Lung microvascular endothelial cell (primary cell): ENCODE measurements at regions not wholly inside any gene's neighbourhood (a gene's known extent, or its start where the extent isn't known, plus 50 kb on each side); places are given as distances from the start of the nearest gene placed in this dataset.
"Not testable (repeated sequence)": the region's sequence is repeated elsewhere in the genome, so short reads cannot be mapped to it uniquely, and the experiment has no call there.

Source experiments
- DNase-seq, 2 donors: peaks; one replicate each; pipeline versions ENCODE4 v3.0.0 to v3.0.0-alpha.2; 2010; ENCODE audit warnings: low read depth in 2 of 2

GRCh38 chr5:117318528-117318927 lies 743.9 kb upstream of the SEMA6A start:
- DNase-seq, result no peak

- DNase-seq, result no peak
These were observed 740.5 kb upstream of the SEMA6A start for GRCh38 chr5:117315170-117315569.

DNA sequence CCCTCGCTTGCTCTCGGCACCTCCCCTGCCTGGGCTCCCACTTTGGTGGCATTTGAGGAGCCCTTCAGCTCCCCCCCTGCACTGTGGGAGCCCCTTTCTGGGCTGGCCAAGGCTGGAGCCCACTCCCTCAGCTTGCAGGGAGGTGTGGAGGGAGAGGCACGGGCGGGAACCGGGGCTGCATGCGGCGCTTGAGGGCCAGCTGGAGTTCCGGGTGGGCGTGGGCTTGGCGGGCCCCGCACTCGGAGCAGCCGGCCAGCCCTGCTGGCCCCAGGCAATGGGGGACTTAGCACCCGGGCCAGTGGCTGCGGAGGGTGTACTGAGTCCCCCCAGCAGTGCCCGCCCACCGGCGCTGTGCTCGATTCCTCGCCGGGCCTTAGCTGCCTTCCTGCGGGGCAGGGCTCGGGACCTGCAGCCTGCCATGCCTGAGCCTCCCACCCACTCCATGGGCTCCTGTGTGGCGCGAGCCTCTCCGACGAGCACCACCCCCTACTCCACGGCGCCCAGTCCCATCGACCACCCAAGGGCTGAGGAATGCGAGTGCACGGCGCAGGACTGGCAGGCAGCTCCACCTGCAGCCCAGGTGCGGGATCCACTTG lies 730.0 kb upstream of the SEMA6A start:
- not testable (repeated sequence) for DNase-seq

DNA sequence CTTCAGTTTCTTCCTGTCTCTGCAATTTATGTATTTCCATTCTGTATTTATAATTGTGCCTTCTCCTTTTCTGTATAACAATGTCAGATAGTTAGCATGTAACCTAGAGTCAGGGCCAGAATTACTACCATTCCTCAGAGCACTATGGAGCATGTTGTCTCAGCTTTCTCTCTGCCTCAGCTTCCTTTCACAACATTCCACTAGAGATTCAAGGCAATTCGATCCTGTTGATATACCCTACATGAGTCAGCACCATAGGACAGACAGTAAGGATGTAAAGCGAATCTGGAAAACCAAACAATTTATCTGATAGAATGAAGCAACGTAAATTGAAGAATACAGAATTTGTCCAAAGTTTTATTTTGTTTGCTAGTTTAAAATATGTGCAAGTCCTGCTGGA lies 728.3 kb upstream of the SEMA6A start:
- DNase-seq, result no peak

DNA sequence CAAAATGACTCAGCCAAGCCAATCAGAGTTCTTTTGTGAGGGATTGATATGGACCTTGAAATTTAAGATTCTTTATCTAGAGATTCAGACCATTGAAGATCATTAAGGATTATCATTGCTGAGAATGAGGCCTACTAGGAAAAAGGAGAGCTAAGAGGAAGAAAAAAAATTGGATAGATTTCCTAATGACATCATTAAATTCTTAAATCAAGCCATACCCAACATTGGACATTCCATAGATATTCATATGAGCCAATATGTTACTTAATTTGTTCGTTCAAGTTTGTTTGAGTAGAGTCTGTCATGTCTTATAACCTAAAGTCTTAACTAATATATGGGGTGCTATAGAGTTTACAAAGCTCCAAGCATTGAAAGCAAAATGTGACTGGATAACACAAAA lies 727.9 kb upstream of the SEMA6A start:
- no peak for DNase-seq

DNA sequence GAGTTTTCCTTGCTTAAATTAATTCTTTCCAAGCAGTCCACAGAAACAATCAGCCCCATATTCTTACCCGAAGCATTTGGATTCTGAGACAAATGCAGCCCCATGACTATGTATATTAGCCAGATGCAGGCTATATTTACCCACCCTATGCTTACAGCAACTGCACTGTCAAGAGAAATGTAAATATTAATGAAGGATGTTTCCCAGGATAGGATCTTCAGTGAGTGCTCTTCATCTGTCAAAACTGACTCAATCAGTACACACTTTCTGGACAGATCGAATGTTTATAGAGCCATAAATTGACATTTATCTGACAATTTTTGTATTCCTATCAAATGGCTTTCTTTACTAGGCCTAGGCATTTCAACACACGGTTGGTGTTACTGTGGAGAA lies 725.3 kb upstream of the SEMA6A start:
- no peak for DNase-seq

- no peak for DNase-seq
These were observed 724.8 kb upstream of the SEMA6A start for GRCh38 chr5:117299224-117299935.

DNA sequence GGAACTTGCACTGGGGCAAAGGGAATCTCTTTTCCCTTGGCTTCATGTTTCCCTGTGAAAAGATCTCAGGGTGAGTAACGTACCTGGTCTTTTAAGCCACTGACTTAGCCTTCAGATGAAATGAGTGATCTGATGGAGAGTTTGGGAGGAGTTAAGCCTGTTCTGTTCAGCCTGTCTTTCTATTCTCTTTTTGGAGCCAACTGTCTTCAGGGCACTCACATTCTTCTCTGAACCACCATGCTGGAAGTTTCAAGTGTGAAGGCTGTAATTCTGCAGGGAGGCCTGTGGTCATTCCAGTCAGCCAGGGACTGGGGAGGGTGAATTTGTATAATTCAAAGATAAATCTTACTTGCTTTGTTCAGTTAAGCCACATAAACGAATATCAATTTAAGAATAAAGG lies 722.2 kb upstream of the SEMA6A start:
- DNase-seq, result no peak

DNA sequence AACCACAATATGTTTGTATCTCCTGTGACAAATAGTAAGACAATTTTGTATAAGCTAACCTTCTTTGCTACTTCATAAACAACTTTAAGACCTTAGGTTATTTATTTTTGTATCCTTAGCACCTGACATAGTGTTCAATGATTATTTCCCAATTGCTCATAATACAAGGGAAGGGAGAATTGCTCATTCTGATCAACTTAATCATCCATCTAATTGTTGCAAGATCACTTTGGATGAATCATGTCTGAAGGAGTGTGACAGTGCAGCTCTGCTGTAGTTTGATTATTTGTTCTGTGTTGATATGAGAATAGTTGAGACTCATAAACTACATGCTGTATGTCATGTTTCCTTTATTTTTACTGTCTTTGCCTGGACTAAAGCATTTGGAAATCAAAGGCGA lies 721.3 kb upstream of the SEMA6A start:
- no peak for DNase-seq

DNA sequence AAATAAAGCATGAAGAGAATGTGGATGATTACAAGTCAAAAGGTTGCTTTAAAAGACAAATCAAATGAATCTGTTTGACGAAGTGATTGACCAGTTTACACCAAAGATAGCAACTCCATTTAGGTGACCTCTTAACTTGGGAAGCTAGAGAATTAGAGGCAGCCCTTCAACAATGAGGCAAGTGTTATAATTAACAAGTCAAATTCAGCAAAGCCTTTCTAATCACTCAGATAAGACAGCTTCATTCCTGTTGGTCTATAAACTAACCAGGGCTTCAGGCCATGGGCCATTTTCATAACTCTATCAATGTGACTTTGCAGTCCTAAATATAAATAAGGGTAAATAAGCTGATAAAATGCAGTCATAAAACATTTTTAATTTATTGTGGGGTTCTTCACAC lies 712.2 kb upstream of the SEMA6A start:
- no peak for DNase-seq

DNA sequence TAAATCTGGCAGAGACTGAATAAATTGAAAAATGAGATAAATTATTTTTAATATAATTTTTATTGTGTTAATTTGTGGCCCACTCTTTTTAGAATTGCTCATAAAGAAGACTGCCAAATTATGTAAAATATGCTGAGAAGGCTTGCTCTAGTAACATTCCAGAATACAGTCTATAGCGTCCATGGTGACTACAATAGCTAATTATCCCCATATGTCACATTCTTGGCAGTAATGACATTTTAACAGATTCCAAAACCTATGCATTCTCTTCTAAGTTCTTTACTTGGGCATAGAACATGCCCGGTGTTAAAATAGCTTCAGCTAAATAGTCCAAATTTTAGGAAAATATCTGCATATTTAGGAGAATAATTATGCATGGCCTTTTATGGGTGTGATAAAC lies 697.0 kb upstream of the SEMA6A start:
- no peak for DNase-seq

- DNase-seq, result no peak
These were observed 691.7 kb upstream of the SEMA6A start for GRCh38 chr5:117266280-117266679.

GRCh38 chr5:117263231-117263630 lies 688.6 kb upstream of the SEMA6A start:
- no peak for DNase-seq

- DNase-seq, result no peak
These were observed 688.0 kb upstream of the SEMA6A start for GRCh38 chr5:117262572-117263131.

DNA sequence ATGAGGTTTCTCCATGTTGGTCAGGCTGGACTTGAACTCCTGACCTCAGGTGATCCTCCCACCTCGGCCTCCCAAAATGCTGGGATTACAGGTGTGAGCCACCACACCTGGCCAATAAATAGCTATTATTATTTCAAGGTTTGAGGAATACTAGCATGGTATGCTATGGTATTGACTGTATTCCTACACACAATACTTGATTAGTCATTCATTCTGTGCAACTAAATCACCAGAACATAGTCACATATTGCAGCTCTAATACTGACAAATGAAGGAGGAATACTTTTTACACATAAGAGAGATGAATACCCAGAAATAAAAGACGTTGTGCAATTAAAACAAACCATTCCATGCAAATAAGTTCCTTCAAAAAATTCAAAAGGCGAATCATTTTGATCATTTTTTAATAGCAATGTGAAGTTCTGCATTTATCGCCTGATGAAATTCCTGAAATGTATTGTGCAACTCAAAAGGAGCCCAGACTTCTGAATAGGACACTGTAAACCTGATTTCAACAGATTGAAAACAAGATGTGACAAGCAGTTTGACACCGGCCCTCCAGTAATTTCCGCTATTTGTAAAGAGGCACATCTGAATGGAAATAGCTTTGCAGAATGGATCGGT lies 687.4 kb upstream of the SEMA6A start:
- no peak for DNase-seq

GRCh38 chr5:117255211-117256027 lies 680.8 kb upstream of the SEMA6A start:
- no peak for DNase-seq

- no peak for DNase-seq
These were observed 677.9 kb upstream of the SEMA6A start for GRCh38 chr5:117252566-117252965.

GRCh38 chr5:117249086-117249815 lies 674.6 kb upstream of the SEMA6A start:
- DNase-seq, result no peak

GRCh38 chr5:117246424-117246823 lies 671.8 kb upstream of the SEMA6A start:
- DNase-seq, result no peak

- no peak for DNase-seq
These were observed 670.5 kb upstream of the SEMA6A start for GRCh38 chr5:117245130-117245529.

GRCh38 chr5:117242028-117242427 lies 667.4 kb upstream of the SEMA6A start:
- no peak for DNase-seq
